Keratinocyte (primary cell): ENCODE measurements at regions not wholly inside any gene's neighbourhood (a gene's known extent, or its start where the extent isn't known, plus 50 kb on each side); places are given as distances from the start of the nearest gene placed in this dataset.

Source experiments
- DNase-seq: peaks from one replicate; pipeline ENCODE4 v3.0.0-alpha.2; 2011; ENCODE audit warnings: low read depth, missing footprints, low spot score
- FAIRE-seq: peaks from 2 replicates; lab custom pipeline; 2011; peaks lifted over from hg19 to GRCh38; lab: Jason Lieb, UNC
- H2AFZ ChIP-seq: 2 replicates; pipeline ENCODE4 v1.6.0; 2012; ENCODE audit warnings: low read length, control low read depth, inconsistent platforms; ENCODE audit not compliant: control insufficient read depth
- H3K27ac ChIP-seq: 2 replicates; pipeline ENCODE4 v1.5.1; 2011; ENCODE audit warnings: low read length; ENCODE audit not compliant: control insufficient read depth, insufficient read depth
- H3K27me3 ChIP-seq: 3 replicates; pipeline ENCODE4 v1.6.0; 2011; ENCODE audit warnings: low read length; ENCODE audit not compliant: control insufficient read depth, insufficient read depth; ENCODE audit errors: extremely low read depth
- H3K36me3 ChIP-seq, 2 experiments: 2 replicates in 1 of 2; 3 replicates in 1 of 2; pipeline ENCODE4 v1.5.1; 2011; ENCODE audit warnings: low read length in 2 of 2, mild to moderate bottlenecking in 1 of 2; ENCODE audit not compliant: control insufficient read depth in 2 of 2, insufficient read depth in 2 of 2; ENCODE audit errors: extremely low read depth in 1 of 2
- H3K4me1 ChIP-seq: 3 replicates; pipeline ENCODE4 v1.5.1; 2011; ENCODE audit warnings: low read length; ENCODE audit not compliant: control insufficient read depth, insufficient read depth; ENCODE audit errors: extremely low read depth
- H3K4me2 ChIP-seq: 3 replicates; pipeline ENCODE4 v1.6.0; 2011; ENCODE audit warnings: low read depth, low read length; ENCODE audit not compliant: control insufficient read depth, insufficient read depth; ENCODE audit errors: extremely low read depth
- H3K4me3 ChIP-seq, 3 experiments: fragments of 200-600 bp in 1 of 3; sonication (generic) in 1 of 3; 2 replicates in 2 of 3; 3 replicates in 1 of 3; pipeline ENCODE4 v1.5.1; 2011 to 2016; ENCODE audit warnings: low read length in 3 of 3, mild to moderate bottlenecking in 3 of 3, control low read depth in 2 of 3, inconsistent platforms in 1 of 3, low read depth in 1 of 3, mixed read lengths in 1 of 3, mixed run types in 1 of 3, moderate library complexity in 1 of 3; ENCODE audit not compliant: control insufficient read depth in 2 of 3, insufficient read depth in 2 of 3; ENCODE audit errors: extremely low read depth in 1 of 3
- H3K79me2 ChIP-seq: 2 replicates; pipeline ENCODE4 v1.6.0; 2012; ENCODE audit warnings: low read length; ENCODE audit not compliant: control insufficient read depth, insufficient read depth
- H3K9ac ChIP-seq: 3 replicates; pipeline ENCODE4 v1.6.0; 2011; ENCODE audit warnings: low read length; ENCODE audit not compliant: control insufficient read depth, insufficient read depth; ENCODE audit errors: extremely low read depth
- H3K9me1 ChIP-seq: 3 replicates; pipeline ENCODE4 v1.6.0; 2011; ENCODE audit warnings: low read length; ENCODE audit not compliant: control insufficient read depth, insufficient read depth; ENCODE audit errors: extremely low read depth
- H3K9me3 ChIP-seq: 2 replicates; pipeline ENCODE4 v1.5.1; 2012; ENCODE audit warnings: low read depth, low read length; ENCODE audit not compliant: control insufficient read depth
- H4K20me1 ChIP-seq: 3 replicates; pipeline ENCODE4 v1.6.0; 2011; ENCODE audit warnings: low read length; ENCODE audit not compliant: control insufficient read depth, insufficient read depth; ENCODE audit errors: extremely low read depth
- CTCF ChIP-seq, 3 experiments: IDR thresholded peaks in 1 of 3; conservative IDR thresholded peaks in 1 of 3; optimal IDR thresholded peaks in 1 of 3; 2 replicates in 2 of 3; 3 replicates in 1 of 3; pipeline versions ENCODE3 to v1.5.1; 2011; ENCODE audit warnings: low read length in 3 of 3, mild to moderate bottlenecking in 3 of 3, moderate library complexity in 2 of 3, control low read depth in 1 of 3, inconsistent platforms in 1 of 3; ENCODE audit not compliant: insufficient read depth in 2 of 3; ENCODE audit errors: extremely low read depth in 1 of 3
- EZH2 ChIP-seq: IDR thresholded peaks from one replicate; pipeline ENCODE4 v1.6.1; 2012; ENCODE audit warnings: inconsistent platforms, mild to moderate bottlenecking, low read length, moderate library complexity
- dilution Hi-C: fragments of 300-500 bp; cut with MboI; formaldehyde crosslinking; loops from one replicate; pipeline ENCODE4 v1.7.0; 2020; ENCODE audit warnings: low sequenced_read_pairs; ENCODE audit not compliant: extremely low pct_ligation_motif_present

GRCh38 chr6:148128014-148128730, 214.5 kb upstream of the SASH1 start:
- Histone ChIP-seq H3K4me3 (no peak overlapping the region), H4K20me1 (no peaks in the 10 kb centered on the region), H3K36me3 (no peaks in the 10 kb centered on the region), H2AFZ (no peak overlapping the region), H3K79me2 (no peaks in the 10 kb centered on the region), H3K9me3 (no peaks in the 10 kb centered on the region), H3K27ac (no peak overlapping the region), H3K4me2 (no peak overlapping the region), H3K9me1 (no peaks in the 10 kb centered on the region), H3K9ac (no peak overlapping the region), H3K4me1 (no peaks in the 10 kb centered on the region), H3K27me3 (no peaks in the 10 kb centered on the region)
- dilution Hi-C loops = no loop called here
- FAIRE-seq (no peak), DNase-seq (no peak)
- TF ChIP-seq CTCF (optimal IDR thresholded peaks at IDR 0.05 in 1 of 3, IDR thresholded peaks at IDR 0.05 in 1 of 3, conservative IDR thresholded peaks at IDR 0.05 in 1 of 3; ENCODE audit: extremely low read depth in 1 of 3, insufficient read depth in 2 of 3, low read length in 3 of 3) = no peak
- TF ChIP-seq EZH2 = no peak

GRCh38 chr6:148134592-148134991, 208.0 kb upstream of the SASH1 start:
- Histone ChIP-seq H3K4me2 (no peak overlapping the region), H3K9ac (no peak overlapping the region), H3K27ac (no peak overlapping the region), H4K20me1 (no peaks in the 10 kb centered on the region), H3K36me3 (no peaks in the 10 kb centered on the region), H3K4me3 (no peak overlapping the region), H3K9me1 (no peaks in the 10 kb centered on the region), H3K27me3 (no peaks in the 10 kb centered on the region), H2AFZ (no peak overlapping the region), H3K79me2 (no peaks in the 10 kb centered on the region), H3K9me3 (no peaks in the 10 kb centered on the region), H3K4me1 (no peaks in the 10 kb centered on the region)
- TF ChIP-seq EZH2 (no peak), CTCF (optimal IDR thresholded peaks at IDR 0.05 in 1 of 3, IDR thresholded peaks at IDR 0.05 in 1 of 3, conservative IDR thresholded peaks at IDR 0.05 in 1 of 3; ENCODE audit: extremely low read depth in 1 of 3, insufficient read depth in 2 of 3, low read length in 3 of 3) (no peak)
- DNase-seq (no peak), FAIRE-seq (no peak)
- dilution Hi-C loops = no loop called here
